H1 (cell line): ENCODE measurements at regions not wholly inside any gene's neighbourhood (a gene's known extent, or its start where the extent isn't known, plus 50 kb on each side); places are given as distances from the start of the nearest gene placed in this dataset.

Experiments
- CTCF ChIA-PET: fragments of 300-600 bp; sonication (Branson Sonifier 250); formaldehyde crosslinking; loops from one replicate; lab custom pipeline; 2021; ENCODE audit not compliant: partially characterized antibody; lab: Charles Lee
- POLR2A ChIA-PET: fragments of 300-600 bp; sonication (Branson Sonifier 250); formaldehyde crosslinking; loops from one replicate; lab custom pipeline; 2021; ENCODE audit warnings: inconsistent platforms; ENCODE audit not compliant: partially characterized antibody; lab: Charles Lee
- DNase-seq, 2 experiments: peaks; one replicate each; pipeline versions ENCODE4 v3.0.0 to v3.0.0-alpha.2; 2010 to 2022; ENCODE audit warnings: low spot score in 2 of 2, low read depth in 1 of 2, mixed read lengths in 1 of 2
- FAIRE-seq: peaks from 2 replicates; lab custom pipeline; 2011; peaks lifted over from hg19 to GRCh38; lab: Jason Lieb, UNC
- H2AFZ ChIP-seq: 2 replicates; pipeline ENCODE4 v1.8.1; 2012; ENCODE audit warnings: low read length, inconsistent platforms
- H2AK5ac ChIP-seq: 2 replicates; pipeline ENCODE4 v1.6.1; 2013; ENCODE audit warnings: low read depth, low read length
- H2BK120ac ChIP-seq: replicated peaks from 2 replicates; pipeline ENCODE3; 2013; ENCODE audit warnings: low read depth, low read length, inconsistent platforms
- H2BK12ac ChIP-seq: 2 replicates; pipeline ENCODE4 v1.6.1; 2013; ENCODE audit warnings: low read depth, low read length
- H2BK15ac ChIP-seq: 2 replicates; pipeline ENCODE4 v1.6.1; 2013; ENCODE audit warnings: low read length
- H2BK20ac ChIP-seq: 2 replicates; pipeline ENCODE4 v1.6.1; 2013; ENCODE audit warnings: low read length
- H2BK5ac ChIP-seq: 2 replicates; pipeline ENCODE4 v1.6.1; 2013; ENCODE audit warnings: low read depth, low read length
- H3K14ac ChIP-seq: 2 replicates; pipeline ENCODE4 v1.6.1; 2013; ENCODE audit warnings: inconsistent platforms; ENCODE audit not compliant: insufficient read length
- H3K18ac ChIP-seq: 2 replicates; pipeline ENCODE4 v1.6.1; 2013; ENCODE audit warnings: low read length; ENCODE audit errors: extremely low read depth
- H3K23ac ChIP-seq: 2 replicates; pipeline ENCODE4 v1.6.1; 2013; ENCODE audit warnings: inconsistent platforms; ENCODE audit not compliant: insufficient read length
- H3K23me2 ChIP-seq: 2 replicates; pipeline ENCODE4 v1.6.1; 2013; ENCODE audit warnings: low read depth, low read length
- H3K27ac ChIP-seq: 2 replicates; pipeline ENCODE4 v1.6.1; 2011; ENCODE audit warnings: low read depth, low read length, inconsistent platforms
- H3K27me3 ChIP-seq, 4 experiments: replicated peaks in 1 of 4; 1 replicate in 1 of 4; 2 replicates in 3 of 4; pipeline versions ENCODE4 v1.6.1 to v1.8.1; 2011 to 2013; ENCODE audit warnings: low read length in 3 of 4, mild to moderate bottlenecking in 3 of 4, inconsistent platforms in 2 of 4, mixed read lengths in 2 of 4, moderate library complexity in 1 of 4; ENCODE audit not compliant: control insufficient read depth in 3 of 4, insufficient read depth in 3 of 4; ENCODE audit errors: extremely low read depth in 1 of 4
- H3K36me3 ChIP-seq, 4 experiments: 2 replicates each; pipeline versions ENCODE4 v1.6.1 to v1.8.1; 2011 to 2013; ENCODE audit warnings: mild to moderate bottlenecking in 4 of 4, low read length in 3 of 4, moderate library complexity in 2 of 4, control low read depth in 1 of 4, inconsistent platforms in 1 of 4; ENCODE audit not compliant: insufficient read depth in 4 of 4, control insufficient read depth in 2 of 4
- H3K4ac ChIP-seq: replicated peaks from 2 replicates; pipeline ENCODE3; 2013; ENCODE audit warnings: low read length, low read depth, mixed read lengths, inconsistent platforms; ENCODE audit not compliant: insufficient read length
- H3K4me1 ChIP-seq, 4 experiments: replicated peaks in 1 of 4; 1 replicate in 1 of 4; 2 replicates in 3 of 4; pipeline versions ENCODE4 v1.6.1 to v1.8.1; 2011 to 2013; ENCODE audit warnings: low read length in 3 of 4, inconsistent platforms in 2 of 4, mixed read lengths in 1 of 4; ENCODE audit not compliant: insufficient read depth in 4 of 4, control insufficient read depth in 3 of 4
- H3K4me2 ChIP-seq, 2 experiments: 2 replicates each; pipeline versions ENCODE4 v1.6.1 to v1.8.1; 2011 to 2013; ENCODE audit warnings: low read depth in 2 of 2, low read length in 2 of 2, control low read depth in 1 of 2, inconsistent platforms in 1 of 2, mild to moderate bottlenecking in 1 of 2; ENCODE audit not compliant: insufficient read depth in 1 of 2
- H3K4me3 ChIP-seq, 4 experiments: fragments of 200-600, 300-600 bp in 1 of 4; sonication (generic), shearing (Covaris generic), sonication (Bioruptor Twin) in 1 of 4; 2 replicates each; pipeline versions ENCODE4 v1.5.1 to v1.8.1; 2011 to 2016; ENCODE audit warnings: low read length in 4 of 4, low read depth in 3 of 4, control low read depth in 2 of 4, inconsistent platforms in 2 of 4, mild to moderate bottlenecking in 2 of 4, mixed read lengths in 1 of 4, moderate library complexity in 1 of 4; ENCODE audit not compliant: insufficient read depth in 2 of 4; ENCODE audit errors: extremely low read depth in 1 of 4
- H3K56ac ChIP-seq: replicated peaks from 2 replicates; pipeline ENCODE3; 2013; ENCODE audit warnings: low read depth, mild to moderate bottlenecking, mixed read lengths, low read length, inconsistent platforms; ENCODE audit not compliant: insufficient read length
- H3K79me1 ChIP-seq: 2 replicates; pipeline ENCODE4 v1.6.1; 2013; ENCODE audit warnings: low read depth, low read length, control low read depth
- H3K79me2 ChIP-seq, 2 experiments: 2 replicates each; pipeline versions ENCODE4 v1.6.1 to v1.8.1; 2012 to 2013; ENCODE audit warnings: low read length in 2 of 2, mild to moderate bottlenecking in 2 of 2, inconsistent platforms in 1 of 2; ENCODE audit not compliant: insufficient read depth in 2 of 2, control insufficient read depth in 1 of 2
- H3K9ac ChIP-seq, 4 experiments: replicated peaks in 1 of 4; 1 replicate in 1 of 4; 2 replicates in 3 of 4; pipeline versions ENCODE4 v1.6.1 to v1.8.1; 2011 to 2013; ENCODE audit warnings: low read depth in 3 of 4, low read length in 3 of 4, control low read depth in 2 of 4, mild to moderate bottlenecking in 2 of 4, moderate library complexity in 2 of 4, inconsistent platforms in 1 of 4; ENCODE audit errors: extremely low read depth in 1 of 4
- H3K9me3 ChIP-seq, 2 experiments: 2 replicates each; pipeline versions ENCODE4 v1.6.1 to v1.8.1; 2012 to 2013; ENCODE audit warnings: mild to moderate bottlenecking in 2 of 2, moderate library complexity in 2 of 2, control low read depth in 1 of 2, inconsistent platforms in 1 of 2, low read depth in 1 of 2, low read length in 1 of 2, mixed read lengths in 1 of 2; ENCODE audit not compliant: insufficient read depth in 2 of 2
- H4K20me1 ChIP-seq, 2 experiments: replicated peaks in 1 of 2; 2 replicates each; pipeline versions ENCODE3 to v1.8.1; 2011 to 2013; ENCODE audit warnings: inconsistent platforms in 2 of 2, low read length in 2 of 2, mild to moderate bottlenecking in 1 of 2; ENCODE audit not compliant: insufficient read depth in 2 of 2, control insufficient read depth in 1 of 2
- H4K5ac ChIP-seq: 2 replicates; pipeline ENCODE4 v1.6.1; 2013; ENCODE audit warnings: low read length, low read depth, mixed read lengths, inconsistent platforms; ENCODE audit not compliant: insufficient read length
- H4K8ac ChIP-seq: 2 replicates; pipeline ENCODE4 v1.8.0; 2013; ENCODE audit warnings: mild to moderate bottlenecking, moderate library complexity, low read length, inconsistent platforms; ENCODE audit not compliant: insufficient read depth; ENCODE audit errors: extremely low read depth
- H4K91ac ChIP-seq: replicated peaks from 2 replicates; pipeline ENCODE3; 2013; ENCODE audit warnings: low read length, mixed read lengths, inconsistent platforms; ENCODE audit not compliant: insufficient read length
- ATF3 ChIP-seq: IDR thresholded peaks from 2 replicates; pipeline ENCODE4 v1.6.1; 2011; ENCODE audit warnings: low read depth, mild to moderate bottlenecking, low read length; ENCODE audit not compliant: insufficient read depth
- BRCA1 ChIP-seq: IDR thresholded peaks from 2 replicates; pipeline ENCODE4 v1.6.1; 2012; ENCODE audit warnings: low read depth, low read length, improper control_type of control experiment
- CHD1 ChIP-seq: IDR thresholded peaks from 2 replicates; pipeline ENCODE4 v1.6.1; 2012; ENCODE audit warnings: low read depth, low read length, improper control_type of control experiment
- E2F6 ChIP-seq: IDR thresholded peaks from 2 replicates; pipeline ENCODE4 v1.6.1; 2012; ENCODE audit warnings: inconsistent platforms
- FOSL1 ChIP-seq: IDR thresholded peaks from 2 replicates; pipeline ENCODE4 v1.6.1; 2011; ENCODE audit warnings: mild to moderate bottlenecking, low read depth, low read length, moderate library complexity; ENCODE audit not compliant: insufficient read depth
- GTF2F1 ChIP-seq: IDR thresholded peaks from 2 replicates; pipeline ENCODE4 v1.6.1; 2012; ENCODE audit warnings: low read depth, low read length, improper control_type of control experiment, borderline replicate concordance
- HDAC2 ChIP-seq, 2 experiments: fragments of 300-600 bp in 1 of 2; sonication (generic) in 1 of 2; IDR thresholded peaks; 2 replicates each; pipeline ENCODE4 v1.6.1; 2011 to 2012; ENCODE audit warnings: low read depth in 2 of 2, low read length in 2 of 2, mild to moderate bottlenecking in 2 of 2, moderate library complexity in 2 of 2, borderline replicate concordance in 1 of 2, inconsistent platforms in 1 of 2
- HDAC6 ChIP-seq: IDR thresholded peaks from one replicate; pipeline ENCODE4 v1.7.1; 2012; ENCODE audit warnings: low read depth, mild to moderate bottlenecking, inconsistent platforms, low read length, moderate library complexity
- RFX5 ChIP-seq: IDR thresholded peaks from 2 replicates; pipeline ENCODE4 v1.6.1; 2011; ENCODE audit warnings: low read depth, low read length, improper control_type of control experiment, borderline replicate concordance
- RNF2 ChIP-seq: fragments of 200-900, 300-1000 bp; sonication (generic); IDR thresholded peaks from 2 replicates; pipeline ENCODE4 v1.7.1; 2016; ENCODE audit warnings: borderline replicate concordance, low read depth, mild to moderate bottlenecking, antibody characterized with exemption, low read length; ENCODE audit not compliant: poor library complexity, severe bottlenecking; ENCODE audit errors: missing control alignments
- WGBS, 2 experiments: shearing (Covaris generic) in 1 of 2; methylation state at CpG; one replicate each; pipeline versions ENCODE4 v1.1.6 to v1.1.7; 2013 to 2015; ENCODE audit warnings: low lambda C conversion rate in 2 of 2, mixed read lengths in 2 of 2, inconsistent platforms in 1 of 2, low coverage in 1 of 2, missing lambda C conversion rate in 1 of 2; ENCODE audit not compliant: insufficient replicate concordance in 2 of 2, insufficient coverage in 1 of 2, insufficient read length in 1 of 2; ENCODE audit errors: extremely low coverage in 1 of 2, missing lambda C conversion rate in 1 of 2; 5-methylcytosine and 5-hydroxymethylcytosine counted together

GRCh38 chr2:144280009-144280408 is 239.9 kb downstream of the ZEB2 start:
- POLR2A ChIA-PET: no interaction called here
- H3K14ac ChIP-seq: no peak overlapping the region
- H3K27ac ChIP-seq: no peak overlapping the region
- H3K23me2 ChIP-seq: no peaks in the 10 kb centered on the region
- CTCF ChIA-PET: no interaction called here
- no peak overlapping the region for H3K4ac ChIP-seq
- H4K8ac ChIP-seq: no peak overlapping the region
- FAIRE-seq (no peak), DNase-seq (no peak)
- no peak overlapping the region for H3K18ac ChIP-seq
- no peak for TF ChIP-seq RNF2
- no peak for TF ChIP-seq GTF2F1
- TF ChIP-seq HDAC2 (IDR thresholded peaks at IDR 0.05; ENCODE audit: borderline replicate concordance in 1 of 2, low read depth in 2 of 2, low read length in 2 of 2): no peak
- no peak for TF ChIP-seq CHD1
- no peak for TF ChIP-seq ATF3
- no peak for TF ChIP-seq E2F6
- TF ChIP-seq RFX5: no peak
- TF ChIP-seq FOSL1: no peak
- TF ChIP-seq BRCA1: no peak
- TF ChIP-seq HDAC6: no peak
- H3K79me1 ChIP-seq: no peaks in the 10 kb centered on the region; the same call in 1 of the 2 replicates
- H4K91ac ChIP-seq: no peak overlapping the region
- no peak overlapping the region for H4K5ac ChIP-seq
- no peak overlapping the region for H2AFZ ChIP-seq
- no peak overlapping the region for H2BK120ac ChIP-seq
- no peaks in the 10 kb centered on the region for H3K27me3 ChIP-seq
- H3K4me3 ChIP-seq: no peak overlapping the region
- no peaks in the 10 kb centered on the region for H3K9me3 ChIP-seq
- H3K23ac ChIP-seq: no peak overlapping the region
- WGBS, 2 experiments: 75% methylated on average over 2 of the region's 2 CpGs; no CpG with 5 or more reads in 1 of the 2 experiments
- no peak overlapping the region for H2AK5ac ChIP-seq
- H2BK20ac ChIP-seq: no peak overlapping the region
- no peak overlapping the region for H2BK12ac ChIP-seq
- no peaks in the 10 kb centered on the region for H4K20me1 ChIP-seq
- H3K4me1 ChIP-seq: peaks cover 0 to 4% (median 0%) of the 10 kb centered on the region in 4 experiments; a peak in 3 of 7 replicates
- no peak overlapping the region for H2BK5ac ChIP-seq
- H3K36me3 ChIP-seq: no peaks in the 10 kb centered on the region
- H3K56ac ChIP-seq: no peak overlapping the region
- 0 out of 4 replicates have a peak, but pooled peaks cover 0 to 3% of the 10 kb centered on the region in 2 experiments for H3K79me2 ChIP-seq
- no peak overlapping the region for H2BK15ac ChIP-seq
- no peak overlapping the region for H3K4me2 ChIP-seq
- H3K9ac ChIP-seq: no peak overlapping the region
